H7 (cell line): ENCODE measurements at regions not wholly inside any gene's neighbourhood (a gene's known extent, or its start where the extent isn't known, plus 50 kb on each side); places are given as distances from the start of the nearest gene placed in this dataset.
"Not testable (repeated sequence)": the region's sequence is repeated elsewhere in the genome, so short reads cannot be mapped to it uniquely, and the experiment has no call there.

Experiments
- DNase-seq: peaks from one replicate; pipeline ENCODE4 v3.0.0; 2012
- H3K27me3 ChIP-seq: 2 replicates; pipeline ENCODE4 v1.6.0; 2011; ENCODE audit warnings: mild to moderate bottlenecking, low read length; ENCODE audit not compliant: control insufficient read depth, insufficient read depth
- H3K36me3 ChIP-seq: replicated peaks from 2 replicates; pipeline ENCODE4 v1.5.1; 2011; ENCODE audit warnings: low read length; ENCODE audit not compliant: control insufficient read depth, insufficient read depth
- H3K4me3 ChIP-seq: 2 replicates; pipeline ENCODE4 v1.5.1; 2011; ENCODE audit warnings: low read depth, mild to moderate bottlenecking, control low read depth, low read length, moderate library complexity; ENCODE audit not compliant: insufficient read depth

GRCh38 chr15:22180611-22181010, 100.3 kb downstream of the OR4M2 start:
- H3K36me3 ChIP-seq, H3K4me3 ChIP-seq, DNase-seq, H3K27me3 ChIP-seq: not testable (repeated sequence)

GRCh38 chr15:22184678-22185077, 104.4 kb downstream of the OR4M2 start:
- not testable (repeated sequence) for H3K27me3 ChIP-seq, H3K36me3 ChIP-seq, H3K4me3 ChIP-seq, DNase-seq

- not testable (repeated sequence) for H3K27me3 ChIP-seq, H3K36me3 ChIP-seq, H3K4me3 ChIP-seq, DNase-seq
Observed at GRCh38 chr15:22186846-22187532, 106.7 kb downstream of the OR4M2 start.

- H3K36me3 ChIP-seq, H3K4me3 ChIP-seq, DNase-seq, H3K27me3 ChIP-seq: not testable (repeated sequence)
Observed at GRCh38 chr15:22191818-22192217, 111.5 kb downstream of the OR4M2 start.

GRCh38 chr15:22194739-22195617, 114.7 kb downstream of the OR4M2 start:
- DNase-seq, H3K4me3 ChIP-seq, H3K36me3 ChIP-seq: not testable (repeated sequence)

GRCh38 chr15:22196423-22196822, 116.1 kb downstream of the OR4M2 start:
- H3K36me3 ChIP-seq, DNase-seq, H3K27me3 ChIP-seq, H3K4me3 ChIP-seq: not testable (repeated sequence)

More at GRCh38 chr15:22194739-22195617, 114.7 kb downstream of the OR4M2 start:
- H3K27me3 ChIP-seq: not testable (repeated sequence)

GRCh38 chr15:22200417-22200816, 120.1 kb downstream of the OR4M2 start:
- H3K27me3 ChIP-seq, DNase-seq, H3K36me3 ChIP-seq, H3K4me3 ChIP-seq: not testable (repeated sequence)

- not testable (repeated sequence) for DNase-seq, H3K4me3 ChIP-seq, H3K36me3 ChIP-seq, H3K27me3 ChIP-seq
Observed at GRCh38 chr15:22201993-22202659, 121.8 kb downstream of the OR4M2 start.

GRCh38 chr15:22203208-22203607, 122.9 kb downstream of the OR4M2 start:
- not testable (repeated sequence) for H3K36me3 ChIP-seq, DNase-seq, H3K27me3 ChIP-seq, H3K4me3 ChIP-seq

- H3K27me3 ChIP-seq, H3K4me3 ChIP-seq, DNase-seq, H3K36me3 ChIP-seq: not testable (repeated sequence)
Observed at GRCh38 chr15:22209086-22209485, 128.8 kb downstream of the OR4M2 start.

GRCh38 chr15:22222596-22222995, 142.3 kb downstream of the OR4M2 start:
- not testable (repeated sequence) for H3K36me3 ChIP-seq, H3K4me3 ChIP-seq, DNase-seq, H3K27me3 ChIP-seq

- Histone ChIP-seq H3K4me3 (no peak overlapping the region), H3K27me3 (no peaks in the 10 kb centered on the region), H3K36me3 (no peaks in the 10 kb centered on the region)
- DNase-seq: no peak
Observed at GRCh38 chr15:22224241-22224671, 143.9 kb downstream of the OR4M2 start.

- not testable (repeated sequence) for H3K36me3 ChIP-seq, H3K4me3 ChIP-seq, H3K27me3 ChIP-seq, DNase-seq
Observed at GRCh38 chr15:22224961-22225360, 144.6 kb downstream of the OR4M2 start.

- no peak overlapping the region for H3K4me3 ChIP-seq
- H3K36me3 ChIP-seq: no peaks in the 10 kb centered on the region
- DNase-seq: no peak
- no peaks in the 10 kb centered on the region for H3K27me3 ChIP-seq
Observed at GRCh38 chr15:22226034-22226790, 145.9 kb downstream of the OR4M2 start.
